Suprapubic skin (tissue), 4 donors: ENCODE measurements at regions not wholly inside any gene's neighbourhood (a gene's known extent, or its start where the extent isn't known, plus 50 kb on each side); places are given as distances from the start of the nearest gene placed in this dataset.
A peak's percentile ranks its signal among the peaks of the same experiment; 100 is the strongest.
"Not testable (repeated sequence)": the region's sequence is repeated elsewhere in the genome, so short reads cannot be mapped to it uniquely, and the experiment has no call there.

Source experiments
- DNase-seq, 2 donors: peaks; one replicate each; pipeline ENCODE4 v3.0.0-alpha.2; 2019; ENCODE audit warnings: low spot score in 2 of 2
- H3K27ac ChIP-seq: fragments of 200-600 bp; sonication (generic); one replicate; pipeline ENCODE4 v1.5.1; 2019
- H3K27me3 ChIP-seq: fragments of 200-600 bp; sonication (generic); one replicate; pipeline ENCODE4 v1.5.1; 2019
- H3K36me3 ChIP-seq: fragments of 200-600 bp; sonication (generic); one replicate; pipeline ENCODE4 v1.5.1; 2019
- H3K4me1 ChIP-seq: fragments of 200-600 bp; sonication (generic); one replicate; pipeline ENCODE4 v1.5.1; 2019
- H3K4me3 ChIP-seq: fragments of 200-600 bp; sonication (generic); one replicate; pipeline ENCODE4 v1.5.1; 2019; ENCODE audit warnings: mild to moderate bottlenecking
- H3K9me3 ChIP-seq: fragments of 200-600 bp; sonication (generic); one replicate; pipeline ENCODE4 v1.5.1; 2019
- EP300 ChIP-seq: sonication (generic); formaldehyde crosslinking; IDR thresholded peaks from one replicate; pipeline ENCODE4 v1.6.1; 2017; ENCODE audit warnings: antibody characterized with exemption
- POLR2A ChIP-seq, 2 donors: fragments of 450-650 bp; IDR thresholded peaks; one replicate each; pipeline ENCODE4 v1.6.1; 2017; ENCODE audit warnings: antibody characterized with exemption in 2 of 2, mild to moderate bottlenecking in 2 of 2, moderate library complexity in 2 of 2
- POLR2AphosphoS5 ChIP-seq, 3 donors: sonication (generic); formaldehyde crosslinking; IDR thresholded peaks; one replicate each; pipeline ENCODE4 v1.6.1; 2017; ENCODE audit warnings: antibody characterized with exemption in 3 of 3
- WGBS: methylation state at CpG from one replicate; pipeline ENCODE4 v1.1.5; 2018; 5-methylcytosine and 5-hydroxymethylcytosine counted together
- TF ChIP-seq, protein P1 (sequence below), 2 donors: fragments of 200-600 bp in 1 of 2; fragments of 450-650 bp in 1 of 2; sonication (generic) in 1 of 2; IDR thresholded peaks; one replicate each; pipeline ENCODE4 v1.5.1; 2016 to 2019; ENCODE audit warnings: antibody characterized with exemption in 2 of 2, mild to moderate bottlenecking in 1 of 2, moderate library complexity in 1 of 2

DNA sequence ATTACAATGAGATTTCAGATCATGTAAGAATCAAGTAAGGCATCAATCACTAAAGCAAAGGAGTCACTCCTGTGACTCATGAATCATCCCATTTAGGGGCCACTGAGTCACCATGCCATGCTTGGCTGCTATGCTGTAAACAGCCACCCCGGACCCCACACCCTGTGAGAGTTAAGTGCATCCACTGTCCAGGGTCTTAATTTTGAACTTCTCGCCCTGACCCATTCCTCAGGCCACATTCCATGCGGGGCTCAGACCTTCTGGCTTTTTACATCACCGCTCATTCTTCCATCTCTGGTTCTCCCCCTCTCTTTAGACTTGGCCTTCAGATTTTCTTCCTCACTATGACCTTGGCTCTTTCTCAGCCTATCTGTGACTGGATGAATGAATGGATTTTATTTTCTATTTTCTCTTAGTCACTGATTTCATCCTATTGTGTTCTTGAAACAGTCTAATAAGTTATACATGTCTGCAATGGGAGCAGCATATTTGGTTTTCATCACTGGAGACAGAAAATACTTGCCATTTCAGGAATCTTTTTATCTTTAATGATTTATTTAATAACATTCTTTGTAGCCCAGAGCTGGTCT is 239.6 kb downstream of the SKIDA1 start:
- no peak overlapping the region for H3K4me3 ChIP-seq
- H3K27ac ChIP-seq, result no peak overlapping the region
- no peak for TF ChIP-seq POLR2A (IDR thresholded peaks at IDR 0.05)
- no peak for TF ChIP-seq EP300
- TF ChIP-seq POLR2AphosphoS5 (IDR thresholded peaks at IDR 0.05), result no peak
- TF ChIP-seq, protein P1, sequence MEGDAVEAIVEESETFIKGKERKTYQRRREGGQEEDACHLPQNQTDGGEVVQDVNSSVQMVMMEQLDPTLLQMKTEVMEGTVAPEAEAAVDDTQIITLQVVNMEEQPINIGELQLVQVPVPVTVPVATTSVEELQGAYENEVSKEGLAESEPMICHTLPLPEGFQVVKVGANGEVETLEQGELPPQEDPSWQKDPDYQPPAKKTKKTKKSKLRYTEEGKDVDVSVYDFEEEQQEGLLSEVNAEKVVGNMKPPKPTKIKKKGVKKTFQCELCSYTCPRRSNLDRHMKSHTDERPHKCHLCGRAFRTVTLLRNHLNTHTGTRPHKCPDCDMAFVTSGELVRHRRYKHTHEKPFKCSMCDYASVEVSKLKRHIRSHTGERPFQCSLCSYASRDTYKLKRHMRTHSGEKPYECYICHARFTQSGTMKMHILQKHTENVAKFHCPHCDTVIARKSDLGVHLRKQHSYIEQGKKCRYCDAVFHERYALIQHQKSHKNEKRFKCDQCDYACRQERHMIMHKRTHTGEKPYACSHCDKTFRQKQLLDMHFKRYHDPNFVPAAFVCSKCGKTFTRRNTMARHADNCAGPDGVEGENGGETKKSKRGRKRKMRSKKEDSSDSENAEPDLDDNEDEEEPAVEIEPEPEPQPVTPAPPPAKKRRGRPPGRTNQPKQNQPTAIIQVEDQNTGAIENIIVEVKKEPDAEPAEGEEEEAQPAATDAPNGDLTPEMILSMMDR (IDR thresholded peaks at IDR 0.05), result no peak
- no peak for DNase-seq
- H3K4me1 ChIP-seq, result no peaks in the 10 kb centered on the region
- H3K9me3 ChIP-seq, result no peaks in the 10 kb centered on the region
- H3K36me3 ChIP-seq, result no peaks in the 10 kb centered on the region
- no peaks in the 10 kb centered on the region for H3K27me3 ChIP-seq
- 93% methylated on average over 4 of the region's 4 CpGs for WGBS

DNA sequence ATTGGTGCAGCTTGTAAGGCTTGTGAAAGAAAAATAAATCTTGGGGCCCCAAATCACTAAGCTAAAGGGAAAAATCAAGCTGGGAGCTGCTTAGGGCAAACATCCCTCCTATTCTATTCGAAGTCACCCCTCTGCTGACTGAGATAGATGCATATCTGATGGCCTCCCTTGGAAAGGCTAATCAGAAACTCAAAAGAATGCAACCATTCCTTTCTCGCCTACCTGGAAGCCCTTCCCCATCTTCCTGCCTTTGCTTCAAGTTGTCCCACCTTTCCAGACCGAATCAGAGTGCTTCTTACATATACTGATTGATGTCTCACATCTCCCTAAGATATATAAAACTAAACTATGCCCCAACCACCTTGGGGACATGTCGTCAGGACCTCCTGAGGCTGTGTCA is 240.3 kb downstream of the SKIDA1 start:
- Histone ChIP-seq H3K4me3 (no peak overlapping the region), H3K36me3 (no peaks in the 10 kb centered on the region), H3K4me1 (no peaks in the 10 kb centered on the region), H3K27me3 (no peaks in the 10 kb centered on the region), H3K27ac (no peak overlapping the region), H3K9me3 (no peaks in the 10 kb centered on the region)
- TF ChIP-seq EP300, result no peak
- no peak for TF ChIP-seq POLR2AphosphoS5 (IDR thresholded peaks at IDR 0.05)
- TF ChIP-seq, protein P1 (IDR thresholded peaks at IDR 0.05), result no peak
- TF ChIP-seq POLR2A (IDR thresholded peaks at IDR 0.05), result no peak
- no peak for DNase-seq
- 91% methylated on average over 4 of the region's 4 CpGs for WGBS

DNA sequence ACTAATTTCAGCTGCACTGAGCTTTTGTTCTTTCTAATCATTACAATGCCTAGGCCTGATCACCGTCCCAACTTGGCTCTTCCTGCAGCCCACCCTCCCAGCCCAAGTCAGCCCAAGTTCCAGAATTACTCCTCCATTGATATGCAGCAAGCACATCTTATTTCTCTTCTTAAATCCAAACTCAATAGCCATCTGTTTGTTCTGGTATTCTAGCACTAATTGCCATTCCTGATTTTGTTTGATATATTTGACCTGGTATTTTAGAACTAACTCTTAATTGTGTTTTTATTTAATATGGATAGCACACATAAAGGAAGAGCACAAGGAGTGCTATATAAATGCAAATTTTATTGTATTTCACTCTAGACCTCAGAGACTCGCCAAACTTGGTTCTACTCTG is 241.2 kb downstream of the SKIDA1 start:
- Histone ChIP-seq H3K9me3 (no peaks in the 10 kb centered on the region), H3K36me3 (no peaks in the 10 kb centered on the region), H3K4me3 (no peak overlapping the region), H3K4me1 (no peaks in the 10 kb centered on the region), H3K27ac (no peak overlapping the region), H3K27me3 (no peaks in the 10 kb centered on the region)
- DNase-seq, result no peak
- TF ChIP-seq POLR2A (IDR thresholded peaks at IDR 0.05) (no peak), EP300 (no peak), POLR2AphosphoS5 (IDR thresholded peaks at IDR 0.05) (no peak)
- TF ChIP-seq, protein P1 (IDR thresholded peaks at IDR 0.05), result no peak
- 74% methylated on average over 2 of the region's 2 CpGs for WGBS

DNA sequence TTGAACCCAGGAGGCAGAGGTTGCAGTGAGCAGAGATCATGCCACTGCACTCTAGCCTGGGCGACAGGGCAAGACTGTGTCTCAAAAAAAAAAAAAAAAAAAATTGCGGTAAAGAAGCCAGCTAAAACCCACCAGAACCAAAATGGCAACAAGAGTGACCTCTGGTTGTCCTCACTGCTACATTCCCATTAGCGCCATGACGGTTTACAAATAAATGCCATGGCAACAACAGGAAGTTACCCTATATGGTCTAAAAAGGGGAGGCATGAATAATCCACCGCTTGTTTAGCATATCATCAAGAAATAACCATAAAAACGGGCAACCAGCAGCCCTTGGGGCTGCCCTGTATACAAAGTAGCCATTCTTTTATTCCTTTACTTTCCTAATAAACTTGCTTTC is 242.4 kb downstream of the SKIDA1 start:
- WGBS, result 90% methylated on average over 6 of the region's 6 CpGs
- DNase-seq, result peak in 1 of 2 donors; percentile 2

DNA sequence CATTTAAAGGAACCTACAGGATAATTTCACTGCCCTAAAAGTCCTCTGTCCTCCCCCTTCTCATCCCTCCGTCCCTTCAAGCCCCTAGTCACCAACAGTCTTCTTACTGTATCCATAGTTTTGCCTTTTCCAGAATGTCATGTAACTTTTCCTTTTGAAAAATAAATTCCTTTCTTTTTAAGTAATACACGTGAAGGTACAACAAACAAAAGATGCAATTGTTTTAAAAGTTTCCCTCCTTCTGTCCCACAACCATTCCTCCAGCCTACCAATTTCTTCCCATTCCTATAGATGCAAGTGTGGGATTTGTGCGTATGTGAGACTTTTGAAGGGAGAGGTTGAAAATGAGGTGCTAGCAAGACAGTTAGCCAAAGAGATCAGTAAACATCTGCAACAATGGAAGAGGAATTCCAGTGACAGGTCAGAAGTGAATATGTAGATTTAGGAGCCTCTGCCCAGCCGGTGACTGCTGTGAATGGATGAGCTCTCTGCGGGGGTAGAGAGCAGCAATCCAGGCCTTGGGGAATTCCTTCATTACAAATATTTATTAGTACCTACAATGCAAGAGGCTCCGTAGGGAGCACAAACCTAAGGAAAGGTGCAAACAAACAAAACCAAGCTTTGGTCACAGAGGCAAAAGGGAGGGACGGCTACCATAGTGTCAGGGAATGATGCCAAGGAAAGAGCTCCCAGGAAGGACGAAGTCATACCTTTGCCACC is 243.6 kb downstream of the SKIDA1 start:
- H3K27ac ChIP-seq, result no peak overlapping the region
- peak in 1 of 2 donors; percentile 10 for DNase-seq
- 82% methylated on average over 8 of the region's 8 CpGs for WGBS
- H3K27me3 ChIP-seq, result no peaks in the 10 kb centered on the region
- H3K36me3 ChIP-seq, result no peaks in the 10 kb centered on the region
- no peak overlapping the region for H3K4me3 ChIP-seq
- no peaks in the 10 kb centered on the region for H3K9me3 ChIP-seq
- H3K4me1 ChIP-seq, result peaks cover 7% of the 10 kb centered on the region
- no peak for TF ChIP-seq EP300
- no peak for TF ChIP-seq POLR2A (IDR thresholded peaks at IDR 0.05)

More for the DNA sequence above, 242.4 kb downstream of the SKIDA1 start:
- H3K27ac ChIP-seq, H3K36me3 ChIP-seq, H3K4me3 ChIP-seq, H3K27me3 ChIP-seq, H3K4me1 ChIP-seq, H3K9me3 ChIP-seq: not testable (repeated sequence)

DNA sequence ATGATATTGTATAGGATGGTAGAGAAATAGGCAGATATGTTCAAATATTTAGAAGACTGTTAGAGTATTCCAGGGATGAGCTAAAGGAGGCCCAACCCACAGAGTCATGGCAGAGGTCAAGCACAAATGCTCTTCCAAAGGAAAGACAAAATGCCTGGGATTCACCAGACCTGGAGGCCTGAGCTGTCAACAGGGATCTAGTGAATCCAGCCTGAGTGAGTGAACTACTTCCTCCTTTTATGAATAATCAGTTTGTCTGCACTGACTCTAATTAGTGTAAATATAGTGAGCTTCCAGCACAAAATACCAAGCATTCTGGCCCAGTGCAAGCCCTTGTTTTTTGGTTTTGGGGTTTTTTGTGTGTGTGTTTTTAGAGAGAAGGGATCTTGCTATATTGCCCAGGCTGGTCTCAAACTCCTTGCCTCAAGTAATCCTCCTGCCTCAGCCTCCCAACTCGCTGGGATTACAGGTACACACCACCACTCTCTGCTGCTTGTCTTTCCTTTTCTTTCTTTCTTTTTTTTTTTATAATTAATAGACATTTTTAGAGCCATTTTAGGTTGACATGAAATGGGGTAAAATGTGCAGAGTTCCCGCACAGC is 244.4 kb downstream of the SKIDA1 start:
- WGBS, result 89% methylated on average over 2 of the region's 2 CpGs
- DNase-seq, result peak in 1 of 2 donors; percentile 9
- no peak overlapping the region for H3K4me3 ChIP-seq
- H3K27ac ChIP-seq, result no peak overlapping the region
- TF ChIP-seq POLR2AphosphoS5 (IDR thresholded peaks at IDR 0.05) (no peak), EP300 (no peak), POLR2A (IDR thresholded peaks at IDR 0.05) (no peak)
- TF ChIP-seq, protein P1 (IDR thresholded peaks at IDR 0.05), result no peak
- no peaks in the 10 kb centered on the region for H3K36me3 ChIP-seq
- peaks cover 7% of the 10 kb centered on the region for H3K4me1 ChIP-seq
- no peaks in the 10 kb centered on the region for H3K27me3 ChIP-seq
- H3K9me3 ChIP-seq, result no peaks in the 10 kb centered on the region
